IPS-18c (cell line): ENCODE measurements at regions not wholly inside any gene's neighbourhood (a gene's known extent, or its start where the extent isn't known, plus 50 kb on each side); places are given as distances from the start of the nearest gene placed in this dataset.

Experiments
- H3K4me3 ChIP-seq: 2 replicates; pipeline ENCODE4 v1.7.0; 2013; ENCODE audit warnings: low read depth, mild to moderate bottlenecking, low read length, moderate library complexity; ENCODE audit not compliant: insufficient read depth
- H3K9me3 ChIP-seq: one replicate; pipeline ENCODE4 v1.6.1; 2013; ENCODE audit warnings: mild to moderate bottlenecking, low read length, moderate library complexity; ENCODE audit not compliant: control insufficient read depth, insufficient read depth

GRCh38 chr9:38194870-38195269 lies 125.8 kb upstream of the SHB start:
- Histone ChIP-seq H3K9me3 (no peaks in the 10 kb centered on the region), H3K4me3 (no peak overlapping the region)

DNA sequence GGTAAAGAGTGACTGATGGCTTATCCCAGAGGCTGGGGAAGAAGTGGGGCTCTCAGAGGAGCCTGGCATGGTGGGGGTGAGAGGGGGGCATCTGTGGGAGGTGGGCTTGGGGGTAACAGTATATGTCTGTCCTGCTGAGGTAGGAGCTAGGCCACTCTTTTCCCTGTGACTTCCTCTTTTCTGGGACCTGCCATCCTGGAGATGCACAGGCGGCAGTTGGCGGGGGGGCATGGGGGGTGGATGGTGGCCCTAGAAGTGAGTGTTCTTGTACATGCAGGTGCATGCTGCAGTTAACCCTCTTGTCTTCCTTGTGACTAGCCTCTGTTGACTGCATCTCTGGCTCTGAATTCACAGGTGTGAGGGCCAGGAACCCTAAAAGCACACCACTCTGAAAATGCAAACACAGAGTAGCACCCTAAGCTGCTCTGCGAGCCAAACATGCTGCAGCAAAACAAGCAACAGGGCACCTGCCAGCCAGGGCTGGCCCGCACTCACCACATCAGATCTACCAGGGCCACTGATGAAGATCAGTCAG lies 123.8 kb upstream of the SHB start:
- Histone ChIP-seq H3K4me3 (no peak overlapping the region), H3K9me3 (no peaks in the 10 kb centered on the region)

DNA sequence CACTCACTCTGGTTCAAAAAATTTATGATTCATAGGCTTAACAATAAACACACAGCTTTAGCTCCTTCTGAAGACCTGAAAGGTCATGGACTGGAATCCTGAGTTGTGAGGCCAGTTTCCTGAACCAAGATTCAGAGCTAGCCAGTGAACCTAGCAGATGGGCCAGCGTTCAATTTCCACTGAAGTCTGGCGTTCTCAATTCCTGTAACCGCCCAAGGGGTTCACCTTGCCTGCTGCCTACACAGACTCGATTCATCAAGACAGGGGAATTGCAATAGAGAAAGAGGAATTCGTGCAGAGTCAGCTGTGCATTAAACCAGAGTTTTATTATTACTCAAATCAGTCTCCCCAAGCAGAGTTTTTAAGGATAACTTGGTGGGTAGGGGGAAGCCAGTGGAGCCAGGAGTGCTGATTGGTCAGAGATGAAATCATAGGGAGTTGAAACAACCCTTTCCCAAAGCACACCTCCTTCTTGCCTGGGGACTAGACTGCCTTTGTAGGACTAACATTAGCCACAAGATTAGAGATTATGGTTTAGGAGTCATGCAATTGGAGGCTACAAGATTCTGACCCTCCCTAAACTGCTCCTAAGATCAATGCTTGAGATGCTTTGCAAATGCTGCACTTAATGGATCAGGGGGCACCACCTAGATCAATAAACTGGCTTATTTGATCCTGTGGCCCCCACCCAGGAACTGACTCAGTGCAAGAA lies 117.5 kb upstream of the SHB start:
- Histone ChIP-seq H3K4me3 (no peak overlapping the region), H3K9me3 (no peaks in the 10 kb centered on the region)

- no peaks in the 10 kb centered on the region for H3K9me3 ChIP-seq
- no peak overlapping the region for H3K4me3 ChIP-seq
Measured at GRCh38 chr9:38185647-38186403, 116.8 kb upstream of the SHB start.

DNA sequence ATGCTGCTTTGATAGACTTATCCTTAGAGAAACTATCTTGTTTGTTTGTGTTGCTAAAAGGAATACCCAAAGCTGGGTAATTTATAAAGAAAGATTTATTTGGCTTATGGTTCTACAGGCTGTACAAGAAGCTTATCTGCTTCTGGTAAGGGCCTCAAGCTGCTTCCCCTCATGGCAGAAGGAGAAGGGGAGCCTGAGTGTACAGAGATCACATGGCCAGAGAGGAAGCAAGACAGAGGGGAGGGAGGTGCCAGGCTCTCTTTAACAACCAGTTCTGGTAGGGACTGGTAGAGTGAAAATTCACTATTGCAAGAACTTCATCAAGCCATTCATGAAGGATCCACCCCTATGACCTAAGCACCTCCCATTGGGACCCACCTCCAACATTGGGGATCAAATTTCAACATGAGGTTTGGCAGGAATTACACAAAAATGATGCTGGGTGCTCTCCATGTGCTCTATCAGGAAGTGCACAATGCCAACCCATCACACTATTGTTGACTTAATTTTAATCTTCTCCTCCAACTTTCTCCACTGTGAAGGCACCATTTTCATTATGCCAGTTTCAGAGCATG lies 115.1 kb upstream of the SHB start:
- Histone ChIP-seq H3K9me3 (no peaks in the 10 kb centered on the region), H3K4me3 (no peak overlapping the region)

- no peak overlapping the region for H3K4me3 ChIP-seq
Measured at GRCh38 chr9:38182321-38182720, 113.3 kb upstream of the SHB start.

DNA sequence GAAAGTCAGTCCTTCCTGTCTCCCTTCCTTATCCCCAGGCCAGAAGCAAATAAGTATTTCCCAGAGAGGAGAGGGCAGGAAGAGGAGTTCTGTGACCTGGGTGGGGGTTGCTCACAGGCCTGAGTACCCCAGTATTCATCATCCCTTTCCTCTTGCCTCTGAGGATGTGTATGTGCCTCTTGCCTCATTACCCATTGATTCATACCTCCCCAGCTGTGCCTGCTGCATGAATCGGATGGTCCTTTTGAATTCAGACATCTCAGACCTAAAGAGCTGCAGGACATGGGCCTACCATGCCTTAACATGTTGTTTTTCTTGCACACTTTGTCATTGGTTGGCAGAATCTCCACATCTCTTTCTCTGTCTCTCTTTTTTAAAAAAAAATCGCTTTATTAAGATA lies 112.8 kb upstream of the SHB start:
- Histone ChIP-seq H3K4me3 (no peak overlapping the region), H3K9me3 (no peaks in the 10 kb centered on the region)

More at GRCh38 chr9:38182321-38182720, 113.3 kb upstream of the SHB start:
- no peaks in the 10 kb centered on the region for H3K9me3 ChIP-seq

DNA sequence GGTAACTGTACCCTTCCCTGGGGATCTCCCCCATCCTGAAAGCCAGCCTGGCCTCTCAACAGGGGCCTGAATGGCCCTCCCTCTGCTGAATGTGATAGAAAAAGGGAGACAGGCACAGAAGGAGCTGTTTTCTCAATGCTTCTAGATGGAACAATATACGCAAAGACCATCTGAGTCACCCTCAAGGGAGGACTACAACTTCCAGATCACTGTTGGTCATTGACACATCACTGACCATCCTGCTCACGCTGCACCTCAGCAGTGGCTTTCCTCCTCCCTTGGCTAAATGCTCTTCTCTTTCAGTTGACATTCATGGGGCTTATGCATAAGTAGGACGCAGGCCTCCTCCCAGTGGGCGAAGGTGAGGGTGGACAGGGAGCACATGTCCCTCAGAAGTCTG lies 112.2 kb upstream of the SHB start:
- H3K9me3 ChIP-seq: no peaks in the 10 kb centered on the region
- H3K4me3 ChIP-seq: no peak overlapping the region

- no peak overlapping the region for H3K4me3 ChIP-seq
- H3K9me3 ChIP-seq: no peaks in the 10 kb centered on the region
Measured at GRCh38 chr9:38180656-38181055, 111.6 kb upstream of the SHB start.

- Histone ChIP-seq H3K4me3 (no peak overlapping the region), H3K9me3 (no peaks in the 10 kb centered on the region)
Measured at GRCh38 chr9:38179965-38180364, 110.9 kb upstream of the SHB start.

- H3K9me3 ChIP-seq: no peaks in the 10 kb centered on the region
- no peak overlapping the region for H3K4me3 ChIP-seq
Measured at GRCh38 chr9:38178237-38178636, 109.2 kb upstream of the SHB start.

DNA sequence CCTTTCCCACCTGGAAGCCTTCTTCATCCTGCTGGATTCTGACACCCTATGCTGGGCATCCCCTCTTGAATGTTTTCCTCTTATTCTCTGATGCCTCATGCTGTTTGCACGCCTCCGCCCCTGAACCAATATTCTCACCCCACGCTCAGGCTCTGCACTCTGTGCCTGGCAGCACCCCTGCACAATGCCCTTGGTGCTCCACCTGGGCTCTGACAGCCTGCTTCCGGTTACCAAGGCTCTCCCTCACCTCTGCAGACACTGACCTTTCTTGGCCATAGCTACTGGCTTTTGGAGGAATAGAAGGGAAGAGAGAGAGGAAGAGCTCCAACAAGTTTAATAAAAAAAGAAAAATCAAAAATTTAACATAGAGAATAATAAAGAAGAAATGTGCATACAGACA lies 108.7 kb upstream of the SHB start:
- H3K4me3 ChIP-seq: no peak overlapping the region
- no peaks in the 10 kb centered on the region for H3K9me3 ChIP-seq

DNA sequence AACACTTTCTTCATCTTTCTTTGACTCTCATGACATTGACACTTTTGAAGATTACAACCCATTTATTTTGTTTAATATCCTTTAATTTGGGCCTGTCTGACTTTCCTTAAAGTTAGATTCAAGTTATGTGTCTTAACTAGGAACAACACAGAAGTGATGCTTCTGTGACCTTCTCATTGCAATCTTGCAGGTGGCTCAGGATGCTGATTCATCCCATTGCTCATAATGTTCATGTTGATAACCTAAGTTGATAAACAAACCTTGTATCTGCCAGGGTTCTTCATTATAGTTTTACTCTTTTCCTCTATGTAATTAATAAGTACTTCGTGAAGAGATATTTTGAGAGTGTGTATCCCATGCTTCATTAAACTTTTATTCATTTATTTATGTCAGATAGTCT lies 107.2 kb upstream of the SHB start:
- H3K4me3 ChIP-seq: no peak overlapping the region
- no peaks in the 10 kb centered on the region for H3K9me3 ChIP-seq

DNA sequence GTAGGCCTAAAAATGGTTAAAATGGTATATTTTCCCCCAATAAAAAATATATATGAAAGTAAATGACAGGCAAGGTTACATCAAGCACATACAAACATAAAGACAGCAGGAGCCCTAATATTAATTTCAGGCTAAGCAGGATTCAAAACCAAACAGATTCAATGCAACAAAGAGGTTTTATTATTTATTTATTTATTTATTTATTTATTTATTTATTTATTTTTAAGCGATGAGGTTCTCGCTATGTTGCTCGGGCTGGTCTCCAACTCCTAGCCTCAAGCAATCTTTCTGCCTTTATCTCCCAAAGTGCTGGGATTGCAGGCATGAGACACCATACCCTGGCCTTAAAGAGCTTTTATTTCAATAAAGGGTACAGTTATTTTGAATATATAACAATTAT lies 106.4 kb upstream of the SHB start:
- Histone ChIP-seq H3K9me3 (no peaks in the 10 kb centered on the region), H3K4me3 (no peak overlapping the region)

- Histone ChIP-seq H3K9me3 (peaks cover 2% of the 10 kb centered on the region), H3K4me3 (no peak overlapping the region)
Measured at GRCh38 chr9:38172586-38172985, 103.6 kb upstream of the SHB start.

GRCh38 chr9:38171926-38172325 lies 102.9 kb upstream of the SHB start:
- H3K4me3 ChIP-seq: no peak overlapping the region
- peaks cover 2% of the 10 kb centered on the region for H3K9me3 ChIP-seq

- Histone ChIP-seq H3K4me3 (no peak overlapping the region), H3K9me3 (peaks cover 2% of the 10 kb centered on the region)
Measured at GRCh38 chr9:38171538-38171884, 102.5 kb upstream of the SHB start.
